ENCODE measurements at regions not wholly inside any gene's neighbourhood (a gene's known extent, or its start where the extent isn't known, plus 50 kb on each side); places are given as distances from the start of the nearest gene placed in this dataset.
A peak's percentile ranks its signal among the peaks of the same experiment; 100 is the strongest.
"Not testable (repeated sequence)": the region's sequence is repeated elsewhere in the genome, so short reads cannot be mapped to it uniquely, and the experiment has no call there.

- not testable (repeated sequence) for DNase-seq
Observed at GRCh38 chr16:13739621-13740373, 180.2 kb upstream of the ERCC4 start.

GRCh38 chr16:13742928-13743327 is 177.0 kb upstream of the ERCC4 start:
- DNase-seq = no peak

- no peak for DNase-seq
Observed at GRCh38 chr16:13743571-13743970, 176.4 kb upstream of the ERCC4 start.

GRCh38 chr16:13756411-13757140 is 163.4 kb upstream of the ERCC4 start:
- no peak for DNase-seq

- DNase-seq = no peak
Observed at GRCh38 chr16:13766334-13766733, 153.6 kb upstream of the ERCC4 start.

- no peak for DNase-seq
Observed at GRCh38 chr16:13767215-13767614, 152.7 kb upstream of the ERCC4 start.

- DNase-seq = no peak
Observed at GRCh38 chr16:13768471-13768870, 151.5 kb upstream of the ERCC4 start.

- no peak for DNase-seq
Observed at GRCh38 chr16:13770436-13770835, 149.5 kb upstream of the ERCC4 start.

GRCh38 chr16:13772782-13773181 is 147.2 kb upstream of the ERCC4 start:
- no peak for DNase-seq

GRCh38 chr16:13779676-13780075 is 140.3 kb upstream of the ERCC4 start:
- no peak for DNase-seq

- DNase-seq = no peak
Observed at GRCh38 chr16:13780406-13781168, 139.4 kb upstream of the ERCC4 start.

- peak; percentile 26 for DNase-seq
Observed at GRCh38 chr16:13781169-13781564, 138.8 kb upstream of the ERCC4 start.

- no peak for DNase-seq
Observed at GRCh38 chr16:13781575-13782338, 138.2 kb upstream of the ERCC4 start.

- no peak for DNase-seq
Observed at GRCh38 chr16:13791095-13791494, 128.9 kb upstream of the ERCC4 start.

GRCh38 chr16:13793841-13794409 is 126.0 kb upstream of the ERCC4 start:
- DNase-seq = no peak

- DNase-seq = no peak
Observed at GRCh38 chr16:13795131-13795530, 124.8 kb upstream of the ERCC4 start.

- DNase-seq = no peak
Observed at GRCh38 chr16:13797718-13798117, 122.2 kb upstream of the ERCC4 start.

- DNase-seq = no peak
Observed at GRCh38 chr16:13798211-13798610, 121.7 kb upstream of the ERCC4 start.

- no peak for DNase-seq
Observed at GRCh38 chr16:13803974-13804373, 116.0 kb upstream of the ERCC4 start.

GRCh38 chr16:13805951-13806350 is 114.0 kb upstream of the ERCC4 start:
- DNase-seq = no peak

GRCh38 chr16:13806671-13807070 is 113.3 kb upstream of the ERCC4 start:
- DNase-seq = no peak

GRCh38 chr16:13808102-13808501 is 111.9 kb upstream of the ERCC4 start:
- DNase-seq = no peak

Measured in right kidney (tissue), 1 donor.